K562 (cell line): ENCODE measurements at regions not wholly inside any gene's neighbourhood (a gene's known extent, or its start where the extent isn't known, plus 50 kb on each side); places are given as distances from the start of the nearest gene placed in this dataset.
A peak's percentile ranks its signal among the peaks of the same experiment; 100 is the strongest.

Experiments used
- ATAC-seq: fragments of 200-7000 bp; cut with Tn5 transposase; 3 replicates; pipeline ENCODE4 v1.9.1; 2020; ENCODE audit warnings: moderate library complexity
- BruUV-seq: library from RNA; stranded (reverse); fragments of 400-500 nt; replicated peaks from 2 replicates; lab custom pipeline; 2021; lab: Mats Ljungman, UMichigan
- CTCF ChIA-PET: fragments of 300-600 bp; formaldehyde crosslinking; extraction: SDS; loops from one replicate; lab custom pipeline; 2021; ENCODE audit warnings: low intra/inter-chr PET ratio; lab: Yijun Ruan, JAX
- POLR2A ChIA-PET: fragments of 300-600, 350-650 bp; sonication (Branson Sonifier 250); formaldehyde crosslinking; extraction: SDS; loops from one replicate; lab custom pipeline; 2021; ENCODE audit warnings: antibody characterized with exemption, inconsistent platforms; lab: Yijun Ruan, JAX
- DNase-seq, 4 experiments: peaks; one replicate each; pipeline versions ENCODE4 v3.0.0 to v3.0.0-alpha.2; 2011 to 2018; ENCODE audit warnings: low spot score in 3 of 4, mixed read lengths in 3 of 4; ENCODE audit errors: extremely low read depth in 1 of 4
- FAIRE-seq: peaks from 2 replicates; lab custom pipeline; 2011; peaks lifted over from hg19 to GRCh38; lab: Jason Lieb, UNC
- H2AFZ ChIP-seq: 2 replicates; pipeline ENCODE4 v1.6.0; 2011; ENCODE audit warnings: low read depth, low read length, control low read depth, inconsistent platforms
- H3K27ac ChIP-seq: fragments of 200-600 bp; 3 replicates; pipeline ENCODE4 v1.8.0; 2011; ENCODE audit warnings: low read depth, mild to moderate bottlenecking, control low read depth, inconsistent platforms, low read length, moderate library complexity, mixed read lengths; ENCODE audit errors: extremely low read depth
- H3K27me3 ChIP-seq, 2 experiments: fragments of 300-600 bp in 1 of 2; 2 replicates in 1 of 2; 3 replicates in 1 of 2; pipeline versions ENCODE4 v1.6.0 to v1.8.0; 2011; ENCODE audit warnings: inconsistent platforms in 2 of 2, low read length in 2 of 2, mild to moderate bottlenecking in 1 of 2, mixed read lengths in 1 of 2, moderate library complexity in 1 of 2; ENCODE audit not compliant: control insufficient read depth in 2 of 2, insufficient read depth in 2 of 2
- H3K36me3 ChIP-seq: fragments of 300-600 bp; 3 replicates; pipeline ENCODE4 v1.8.0; 2011; ENCODE audit warnings: mild to moderate bottlenecking, low read length, inconsistent platforms; ENCODE audit not compliant: control insufficient read depth, insufficient read depth
- H3K4me1 ChIP-seq, 2 experiments: fragments of 200-600 bp in 1 of 2; replicated peaks in 1 of 2; 2 replicates in 1 of 2; 3 replicates in 1 of 2; pipeline versions ENCODE4 v1.5.1 to v1.8.0; 2011; ENCODE audit warnings: inconsistent platforms in 2 of 2, low read length in 2 of 2, mild to moderate bottlenecking in 1 of 2, mixed read lengths in 1 of 2, moderate library complexity in 1 of 2; ENCODE audit not compliant: control insufficient read depth in 2 of 2, insufficient read depth in 2 of 2
- H3K4me2 ChIP-seq: 2 replicates; pipeline ENCODE4 v1.6.1; 2011; ENCODE audit warnings: low read length, control low read depth, inconsistent platforms, mixed read lengths; ENCODE audit not compliant: insufficient read depth
- H3K4me3 ChIP-seq: fragments of 200-600 bp; sonication (generic), shearing (Covaris generic); 2 replicates; pipeline ENCODE4 v1.5.1; 2016; ENCODE audit warnings: control low read depth, inconsistent platforms
- H3K79me2 ChIP-seq: fragments of 200-600 bp; 3 replicates; pipeline ENCODE4 v1.8.0; 2011; ENCODE audit warnings: low read length, inconsistent platforms; ENCODE audit not compliant: control insufficient read depth, insufficient read depth
- H3K9ac ChIP-seq, 2 experiments: 2 replicates each; pipeline versions ENCODE4 v1.6.0 to v1.6.1; 2011; ENCODE audit warnings: low read depth in 2 of 2, low read length in 2 of 2, control low read depth in 1 of 2, inconsistent platforms in 1 of 2, mild to moderate bottlenecking in 1 of 2, mixed read lengths in 1 of 2; ENCODE audit not compliant: insufficient read depth in 1 of 2
- H3K9me1 ChIP-seq: one replicate; pipeline ENCODE4 v1.6.0; 2011; ENCODE audit warnings: inconsistent platforms, mild to moderate bottlenecking, low read length, moderate library complexity; ENCODE audit not compliant: control insufficient read depth, insufficient read depth
- H3K9me3 ChIP-seq: replicated peaks from 2 replicates; pipeline ENCODE4 v1.5.1; 2011; ENCODE audit warnings: low read depth, low read length, inconsistent platforms; ENCODE audit not compliant: control insufficient read depth, insufficient read depth
- H4K20me1 ChIP-seq: replicated peaks from 2 replicates; pipeline ENCODE4 v1.6.1; 2011; ENCODE audit warnings: low read length, inconsistent platforms, mixed read lengths; ENCODE audit not compliant: control insufficient read depth, insufficient read depth
- PREB ChIP-seq: sonication (generic); formaldehyde crosslinking; IDR thresholded peaks from 2 replicates; pipeline ENCODE4 v1.8.1; 2023; ENCODE audit warnings: mild to moderate bottlenecking, missing genetic modification reagents
- SP2 ChIP-seq: IDR thresholded peaks from 2 replicates; pipeline ENCODE4 v1.6.1; 2011; ENCODE audit warnings: mild to moderate bottlenecking, low read depth, low read length, moderate library complexity; ENCODE audit not compliant: poor library complexity, severe bottlenecking; ENCODE audit errors: extremely low read depth
- WGBS: fragments of 100-300 bp; shearing (Covaris generic); methylation state at CpG from one replicate; pipeline ENCODE4 v1.1.6; 2016; ENCODE audit warnings: low coverage, mixed read lengths; ENCODE audit not compliant: insufficient coverage; ENCODE audit errors: missing lambda C conversion rate; 5-methylcytosine and 5-hydroxymethylcytosine counted together
- in situ Hi-C: fragments of 300-500 bp; cut with MboI; formaldehyde crosslinking; loops from 4 replicates; pipeline ENCODE4 v1.15.0; 2018; ENCODE audit warnings: inconsistent platforms, mixed read lengths
- intact Hi-C: fragments of 100-400 bp; cut with micrococcal nuclease; formaldehyde crosslinking; loops from 2 replicates; pipeline ENCODE4 v1.14.2; 2022
- TF ChIP-seq, protein P1 (sequence below): fragments of 200-800 bp; sonication (Bioruptor generic); IDR thresholded peaks from 2 replicates; pipeline ENCODE4 v1.6.1; 2016; ENCODE audit warnings: missing genetic modification characterization, missing compliant biosample characterization
- TF ChIP-seq, protein P2 (sequence below), 2 experiments: IDR thresholded peaks; 2 replicates each; pipeline ENCODE4 v1.6.1; 2011; ENCODE audit warnings: borderline replicate concordance in 1 of 2, control low read depth in 1 of 2, low read depth in 1 of 2, low read length in 1 of 2, mild to moderate bottlenecking in 1 of 2, mixed read lengths in 1 of 2, moderate library complexity in 1 of 2; ENCODE audit not compliant: insufficient read depth in 1 of 2, insufficient read length in 1 of 2, poor library complexity in 1 of 2, severe bottlenecking in 1 of 2; ENCODE audit errors: extremely low read depth in 1 of 2

DNA sequence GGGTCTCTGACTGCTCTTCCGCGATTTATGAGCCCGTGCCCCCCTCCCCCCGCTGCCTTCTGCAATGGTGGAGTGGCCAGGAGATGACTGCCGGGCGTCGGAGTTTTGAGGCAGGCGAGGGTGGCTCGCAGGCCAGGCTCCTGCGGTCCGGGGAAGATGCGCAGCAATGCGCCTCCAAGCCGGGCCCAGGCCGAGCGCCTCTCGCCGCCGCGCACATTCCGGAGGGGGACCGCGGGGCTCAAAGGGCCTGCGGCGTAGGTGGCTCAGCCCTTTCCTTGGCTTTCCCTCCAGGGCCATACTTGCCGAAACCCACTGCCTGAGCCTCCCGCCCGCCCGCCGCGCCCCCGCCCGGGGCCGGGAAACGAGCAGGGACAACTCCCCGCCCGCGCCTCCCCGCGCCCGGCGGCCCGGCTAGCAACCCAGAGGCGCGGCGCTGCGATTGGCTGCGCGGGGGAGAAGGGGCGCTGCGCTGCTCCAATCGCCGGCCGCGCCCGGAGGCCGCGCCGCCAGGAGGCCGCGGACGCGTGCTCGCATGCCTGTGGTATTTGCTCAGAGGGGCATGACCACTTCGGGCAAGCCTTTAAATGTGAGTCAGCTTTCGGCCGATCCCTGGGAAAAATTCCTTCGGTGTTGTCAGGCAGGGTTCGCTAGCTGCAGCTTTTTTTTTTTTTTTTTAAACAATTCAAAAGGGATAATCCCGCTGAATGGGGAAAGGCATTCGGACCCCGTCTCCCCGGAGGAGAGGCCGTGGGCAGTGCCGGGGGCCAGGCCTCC is 157.9 kb upstream of the PARP11 start:
- FAIRE-seq: no peak
- POLR2A ChIA-PET: no interaction called here

DNA sequence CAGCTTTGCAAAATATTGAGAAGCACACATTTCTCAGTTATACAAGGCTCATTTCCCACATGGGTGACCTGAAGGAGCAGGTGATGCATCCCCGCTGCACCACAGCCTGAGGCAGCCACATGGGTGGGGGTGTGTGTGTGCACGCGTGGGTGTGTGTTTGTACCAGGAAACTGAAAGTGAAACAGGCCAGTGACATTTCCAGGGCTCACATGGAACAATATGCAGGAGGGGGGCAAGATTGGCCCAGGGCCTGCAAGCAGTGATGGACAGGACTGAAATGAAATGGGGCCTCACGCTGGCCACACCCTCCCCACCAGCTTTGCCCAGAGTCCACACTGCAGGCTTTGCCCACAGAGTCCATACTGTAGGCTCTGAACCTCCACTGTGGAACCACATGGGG is 154.2 kb upstream of the PARP11 start:
- Histone ChIP-seq H3K9me3 (no peaks in the 10 kb centered on the region), H3K4me2 (no peak overlapping the region), H4K20me1 (no peaks in the 10 kb centered on the region), H3K4me1 (peaks cover 0 to 8% of the 10 kb centered on the region in 2 experiments; a peak in 2 of 5 replicates), H2AFZ (no peak overlapping the region), H3K9me1 (no peaks in the 10 kb centered on the region), H3K4me3 (no peak overlapping the region), H3K9ac (no peak overlapping the region), H3K27me3 (peaks cover 2 to 54% of the 10 kb centered on the region in 2 experiments; a peak in 3 of 5 replicates), H3K27ac (no peak overlapping the region), H3K36me3 (no peaks in the 10 kb centered on the region), H3K79me2 (no peaks in the 10 kb centered on the region)
- FAIRE-seq (no peak), DNase-seq (no peak), ATAC-seq (no peak)
- WGBS: 0% methylated on average over 1 of the region's 4 CpGs
- POLR2A ChIA-PET: interaction anchor here (0.8 to 0.9 kb wide), 2 partner anchors 18 to 28 kb away, joined by 3 to 4 read pairs; no protein-coding TSS in a partner anchor
- intact Hi-C loops: no loop called here
- in situ Hi-C loops: no loop called here
- CTCF ChIA-PET: no interaction called here
- no peak for TF ChIP-seq PREB
- TF ChIP-seq, protein P1, sequence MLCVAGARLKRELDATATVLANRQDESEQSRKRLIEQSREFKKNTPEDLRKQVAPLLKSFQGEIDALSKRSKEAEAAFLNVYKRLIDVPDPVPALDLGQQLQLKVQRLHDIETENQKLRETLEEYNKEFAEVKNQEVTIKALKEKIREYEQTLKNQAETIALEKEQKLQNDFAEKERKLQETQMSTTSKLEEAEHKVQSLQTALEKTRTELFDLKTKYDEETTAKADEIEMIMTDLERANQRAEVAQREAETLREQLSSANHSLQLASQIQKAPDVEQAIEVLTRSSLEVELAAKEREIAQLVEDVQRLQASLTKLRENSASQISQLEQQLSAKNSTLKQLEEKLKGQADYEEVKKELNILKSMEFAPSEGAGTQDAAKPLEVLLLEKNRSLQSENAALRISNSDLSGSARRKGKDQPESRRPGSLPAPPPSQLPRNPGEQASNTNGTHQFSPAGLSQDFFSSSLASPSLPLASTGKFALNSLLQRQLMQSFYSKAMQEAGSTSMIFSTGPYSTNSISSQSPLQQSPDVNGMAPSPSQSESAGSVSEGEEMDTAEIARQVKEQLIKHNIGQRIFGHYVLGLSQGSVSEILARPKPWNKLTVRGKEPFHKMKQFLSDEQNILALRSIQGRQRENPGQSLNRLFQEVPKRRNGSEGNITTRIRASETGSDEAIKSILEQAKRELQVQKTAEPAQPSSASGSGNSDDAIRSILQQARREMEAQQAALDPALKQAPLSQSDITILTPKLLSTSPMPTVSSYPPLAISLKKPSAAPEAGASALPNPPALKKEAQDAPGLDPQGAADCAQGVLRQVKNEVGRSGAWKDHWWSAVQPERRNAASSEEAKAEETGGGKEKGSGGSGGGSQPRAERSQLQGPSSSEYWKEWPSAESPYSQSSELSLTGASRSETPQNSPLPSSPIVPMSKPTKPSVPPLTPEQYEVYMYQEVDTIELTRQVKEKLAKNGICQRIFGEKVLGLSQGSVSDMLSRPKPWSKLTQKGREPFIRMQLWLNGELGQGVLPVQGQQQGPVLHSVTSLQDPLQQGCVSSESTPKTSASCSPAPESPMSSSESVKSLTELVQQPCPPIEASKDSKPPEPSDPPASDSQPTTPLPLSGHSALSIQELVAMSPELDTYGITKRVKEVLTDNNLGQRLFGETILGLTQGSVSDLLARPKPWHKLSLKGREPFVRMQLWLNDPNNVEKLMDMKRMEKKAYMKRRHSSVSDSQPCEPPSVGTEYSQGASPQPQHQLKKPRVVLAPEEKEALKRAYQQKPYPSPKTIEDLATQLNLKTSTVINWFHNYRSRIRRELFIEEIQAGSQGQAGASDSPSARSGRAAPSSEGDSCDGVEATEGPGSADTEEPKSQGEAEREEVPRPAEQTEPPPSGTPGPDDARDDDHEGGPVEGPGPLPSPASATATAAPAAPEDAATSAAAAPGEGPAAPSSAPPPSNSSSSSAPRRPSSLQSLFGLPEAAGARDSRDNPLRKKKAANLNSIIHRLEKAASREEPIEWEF: no peak
- BruUV-seq: no TSS peak

More for the DNA sequence above, 157.9 kb upstream of the PARP11 start:
- Histone ChIP-seq H3K4me1 (peaks cover 0 to 8% of the 10 kb centered on the region in 2 experiments; a peak in 2 of 5 replicates), H3K4me3 (no peak overlapping the region), H4K20me1 (no peaks in the 10 kb centered on the region), H3K27me3 (peaks cover 0 to 29% of the 10 kb centered on the region in 2 experiments; a peak in 2 of 5 replicates), H3K4me2 (no peak overlapping the region), H3K79me2 (no peaks in the 10 kb centered on the region), H3K9ac (no peak overlapping the region), H2AFZ (no peak overlapping the region), H3K9me3 (no peaks in the 10 kb centered on the region), H3K27ac (no peak overlapping the region), H3K9me1 (no peaks in the 10 kb centered on the region), H3K36me3 (no peaks in the 10 kb centered on the region)
- intact Hi-C loops: no loop called here
- CTCF ChIA-PET: no interaction called here
- DNase-seq (peak; percentile 4 to 52 (median 48)), ATAC-seq (peak; percentile 64)
- TF ChIP-seq, protein P2, sequence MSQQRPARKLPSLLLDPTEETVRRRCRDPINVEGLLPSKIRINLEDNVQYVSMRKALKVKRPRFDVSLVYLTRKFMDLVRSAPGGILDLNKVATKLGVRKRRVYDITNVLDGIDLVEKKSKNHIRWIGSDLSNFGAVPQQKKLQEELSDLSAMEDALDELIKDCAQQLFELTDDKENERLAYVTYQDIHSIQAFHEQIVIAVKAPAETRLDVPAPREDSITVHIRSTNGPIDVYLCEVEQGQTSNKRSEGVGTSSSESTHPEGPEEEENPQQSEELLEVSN (IDR thresholded peaks at IDR 0.05; ENCODE audit: borderline replicate concordance in 1 of 2, extremely low read depth in 1 of 2, insufficient read depth in 1 of 2, insufficient read length in 1 of 2, low read depth in 1 of 2, low read length in 1 of 2, poor library complexity in 1 of 2, severe bottlenecking in 1 of 2): peak in 1 of 2 experiments; percentile 42
- no peak for TF ChIP-seq SP2
- no TSS peak for BruUV-seq
- in situ Hi-C loops: no loop called here
- WGBS: 28% methylated on average over 23 of the region's 75 CpGs
